ENCODE measurements at regions not wholly inside any gene's neighbourhood (a gene's known extent, or its start where the extent isn't known, plus 50 kb on each side); places are given as distances from the start of the nearest gene placed in this dataset.
"Not testable (repeated sequence)": the region's sequence is repeated elsewhere in the genome, so short reads cannot be mapped to it uniquely, and the experiment has no call there.

GRCh38 chr7:114175125-114175524 is 239.5 kb upstream of the FOXP2 start:
- DNase-seq: no peak

- DNase-seq: no peak
Observed at GRCh38 chr7:114173170-114173890, 241.3 kb upstream of the FOXP2 start.

GRCh38 chr7:114169389-114169788 is 245.2 kb upstream of the FOXP2 start:
- not testable (repeated sequence) for DNase-seq

- DNase-seq: no peak
Observed at GRCh38 chr7:114160925-114161324, 242.1 kb upstream of the PPP1R3A start.

GRCh38 chr7:114158854-114159253 is 240.0 kb upstream of the PPP1R3A start:
- no peak for DNase-seq

GRCh38 chr7:114158275-114158674 is 239.5 kb upstream of the PPP1R3A start:
- no peak for DNase-seq

GRCh38 chr7:114156178-114156577 is 237.4 kb upstream of the PPP1R3A start:
- DNase-seq: no peak

- DNase-seq: no peak
Observed at GRCh38 chr7:114155116-114156110, 236.6 kb upstream of the PPP1R3A start.

GRCh38 chr7:114153700-114154099 is 234.9 kb upstream of the PPP1R3A start:
- no peak for DNase-seq

- no peak for DNase-seq
Observed at GRCh38 chr7:114152314-114152938, 233.6 kb upstream of the PPP1R3A start.

- no peak for DNase-seq
Observed at GRCh38 chr7:114151777-114152176, 233.0 kb upstream of the PPP1R3A start.

GRCh38 chr7:114150689-114151088 is 231.9 kb upstream of the PPP1R3A start:
- peak; percentile 57 for DNase-seq

- no peak for DNase-seq
Observed at GRCh38 chr7:114148779-114149178, 230.0 kb upstream of the PPP1R3A start.

GRCh38 chr7:114141415-114141814 is 222.6 kb upstream of the PPP1R3A start:
- no peak for DNase-seq

GRCh38 chr7:114140561-114140960 is 221.8 kb upstream of the PPP1R3A start:
- no peak for DNase-seq

GRCh38 chr7:114139690-114140089 is 220.9 kb upstream of the PPP1R3A start:
- not testable (repeated sequence) for DNase-seq

- DNase-seq: no peak
Observed at GRCh38 chr7:114138587-114138986, 219.8 kb upstream of the PPP1R3A start.

GRCh38 chr7:114133717-114134116 is 214.9 kb upstream of the PPP1R3A start:
- DNase-seq: no peak

GRCh38 chr7:114130866-114131265 is 212.1 kb upstream of the PPP1R3A start:
- DNase-seq: peak; percentile 29

- DNase-seq: no peak
Observed at GRCh38 chr7:114128880-114129279, 210.1 kb upstream of the PPP1R3A start.

GRCh38 chr7:114126095-114126494 is 207.3 kb upstream of the PPP1R3A start:
- no peak for DNase-seq

- DNase-seq: no peak
Observed at GRCh38 chr7:114112806-114113205, 194.0 kb upstream of the PPP1R3A start.

GRCh38 chr7:114110666-114111065 is 191.9 kb upstream of the PPP1R3A start:
- DNase-seq: no peak

Measured in NCI-H748 treated with DMSO at 0.1 percent for 48 hours (cell line).